Smooth muscle cell of the brain vasculature (primary cell): ENCODE measurements at regions not wholly inside any gene's neighbourhood (a gene's known extent, or its start where the extent isn't known, plus 50 kb on each side); places are given as distances from the start of the nearest gene placed in this dataset.
A peak's percentile ranks its signal among the peaks of the same experiment; 100 is the strongest.
"Not testable (repeated sequence)": the region's sequence is repeated elsewhere in the genome, so short reads cannot be mapped to it uniquely, and the experiment has no call there.

Source experiments
- DNase-seq: peaks from one replicate; pipeline ENCODE4 v3.0.0-alpha.2; 2012; ENCODE audit warnings: low read depth, low spot score

- DNase-seq: no peak
Observed at GRCh38 chr14:58994130-58994529, 194.3 kb upstream of the DAAM1 start.

DNA sequence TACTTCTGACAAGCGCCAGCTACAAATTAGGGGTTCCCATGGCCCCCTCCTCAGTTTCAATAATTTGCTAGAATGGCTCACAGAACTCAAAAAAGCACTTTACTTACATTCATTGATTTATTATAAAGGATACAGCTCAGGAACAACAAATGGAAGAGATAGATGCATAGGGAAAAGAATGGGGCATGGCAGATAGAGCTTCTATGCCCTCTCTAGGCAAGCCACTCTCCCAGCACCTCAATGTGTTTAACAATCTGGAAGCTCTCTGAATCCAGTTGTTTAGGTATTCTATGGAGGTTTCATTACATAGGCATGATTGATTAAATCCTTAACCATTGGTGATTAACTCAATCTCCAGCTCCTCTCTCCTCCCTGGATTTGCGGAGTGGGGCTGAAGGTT lies 184.5 kb upstream of the DAAM1 start:
- DNase-seq: no peak

DNA sequence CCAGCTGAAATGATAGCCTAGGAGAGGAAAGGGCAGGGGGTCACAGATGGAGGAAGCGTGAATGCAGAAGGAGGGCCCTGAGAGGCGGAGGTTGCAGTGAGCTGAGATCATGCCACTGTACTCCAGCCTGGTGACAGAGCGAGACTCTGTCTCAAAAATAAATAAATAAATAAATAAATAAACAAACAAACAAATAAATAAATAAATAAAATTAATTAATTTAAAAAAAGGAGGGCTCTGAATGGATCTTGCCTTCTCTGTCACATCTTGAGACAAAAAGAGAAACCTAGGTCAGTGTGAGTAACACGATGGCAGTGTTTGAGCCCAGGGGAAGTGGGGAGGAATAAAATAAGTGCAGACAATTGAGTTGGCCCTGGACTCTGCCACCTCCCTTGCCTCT lies 182.3 kb upstream of the DAAM1 start:
- DNase-seq: not testable (repeated sequence)

GRCh38 chr14:59009967-59010366 lies 178.5 kb upstream of the DAAM1 start:
- DNase-seq: no peak

- DNase-seq: no peak
Observed at GRCh38 chr14:59013672-59014298, 174.7 kb upstream of the DAAM1 start.

DNA sequence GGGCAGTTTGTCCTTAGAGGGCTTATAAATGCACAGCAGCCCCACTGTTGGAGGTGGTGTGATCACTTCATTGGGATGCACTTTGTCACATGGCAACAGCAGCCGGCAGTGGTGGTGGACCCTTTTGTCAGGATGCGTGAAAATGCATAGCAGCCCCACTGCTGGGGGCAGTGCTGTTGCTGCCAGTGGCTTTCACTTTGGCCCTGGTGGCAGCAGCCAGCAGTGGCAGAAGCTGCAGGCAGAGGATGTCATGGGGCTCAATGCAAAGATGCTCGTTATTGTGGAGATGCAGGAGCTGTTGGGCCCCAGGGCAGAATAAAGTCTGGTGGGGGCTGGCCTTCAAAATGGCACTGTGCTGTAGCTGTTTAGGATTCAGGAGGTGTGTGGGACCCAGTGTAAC lies 173.0 kb upstream of the DAAM1 start:
- DNase-seq: no peak

DNA sequence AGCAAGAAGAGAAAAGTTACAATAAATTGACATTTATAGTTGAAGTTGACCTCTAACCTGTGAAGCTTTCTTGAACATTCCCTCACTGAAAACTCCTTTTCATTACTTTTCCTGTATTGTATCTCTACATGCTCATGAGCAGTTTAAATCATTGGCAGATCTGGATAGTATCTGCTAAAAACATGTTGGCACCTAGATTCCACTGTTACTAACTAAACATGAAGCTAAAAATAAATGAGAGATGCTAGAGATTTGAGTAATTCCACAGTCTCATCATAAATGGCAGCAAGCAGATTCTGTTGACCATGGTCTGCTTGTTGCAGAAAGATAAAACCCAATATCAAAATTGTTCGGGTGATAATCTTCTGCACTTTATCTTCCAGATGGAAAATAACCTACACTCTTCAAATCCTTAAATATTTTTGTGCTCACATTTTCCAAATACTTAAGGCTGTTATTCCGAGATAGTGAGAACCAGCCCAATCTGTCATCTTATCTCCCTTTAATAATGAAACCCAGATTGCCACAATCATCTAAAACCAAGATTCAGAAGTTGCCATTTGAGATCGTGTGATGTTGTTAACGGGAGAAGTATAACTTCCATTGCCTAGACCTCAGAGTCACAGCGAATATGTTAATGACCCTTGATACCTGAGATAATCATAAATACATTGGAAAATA lies 171.0 kb upstream of the DAAM1 start:
- no peak for DNase-seq

DNA sequence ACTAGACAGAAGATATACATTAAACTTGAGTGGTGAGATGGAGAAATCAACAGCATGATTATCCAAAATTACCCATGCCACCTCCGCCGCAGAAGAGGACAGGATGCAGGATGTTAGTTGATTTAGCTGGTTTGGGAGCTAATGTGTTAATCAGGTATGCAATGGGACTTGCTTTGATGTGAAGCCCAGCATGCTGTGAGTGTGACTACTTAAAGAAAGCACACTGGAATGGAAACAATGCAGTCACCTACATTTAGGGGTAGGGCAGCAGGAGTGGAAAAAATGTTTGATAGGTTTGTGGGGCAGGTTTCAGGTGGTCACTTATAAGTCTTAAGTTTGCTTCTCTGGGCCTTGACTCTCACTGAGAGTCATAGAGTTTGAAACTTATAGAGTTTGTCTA lies 170.0 kb upstream of the DAAM1 start:
- no peak for DNase-seq

DNA sequence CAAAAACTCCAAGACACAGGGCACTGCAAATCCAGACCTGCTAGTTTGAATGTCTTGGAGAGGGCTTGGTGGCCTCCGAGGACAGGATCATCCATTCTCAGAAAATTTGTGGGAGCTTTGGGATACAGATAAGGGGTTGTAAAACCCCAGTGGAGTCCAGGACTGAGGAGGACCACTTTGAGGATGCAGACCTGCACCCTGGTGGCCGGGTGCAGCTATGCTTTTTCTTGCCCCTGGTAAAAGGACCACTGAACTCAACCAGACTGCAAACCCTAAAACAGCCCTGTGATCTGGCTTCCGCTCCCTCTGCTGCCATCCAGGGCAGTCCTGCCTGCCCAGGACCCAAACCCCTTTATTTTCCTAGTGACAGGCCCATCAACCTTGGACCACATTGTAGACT lies 169.5 kb upstream of the DAAM1 start:
- no peak for DNase-seq

DNA sequence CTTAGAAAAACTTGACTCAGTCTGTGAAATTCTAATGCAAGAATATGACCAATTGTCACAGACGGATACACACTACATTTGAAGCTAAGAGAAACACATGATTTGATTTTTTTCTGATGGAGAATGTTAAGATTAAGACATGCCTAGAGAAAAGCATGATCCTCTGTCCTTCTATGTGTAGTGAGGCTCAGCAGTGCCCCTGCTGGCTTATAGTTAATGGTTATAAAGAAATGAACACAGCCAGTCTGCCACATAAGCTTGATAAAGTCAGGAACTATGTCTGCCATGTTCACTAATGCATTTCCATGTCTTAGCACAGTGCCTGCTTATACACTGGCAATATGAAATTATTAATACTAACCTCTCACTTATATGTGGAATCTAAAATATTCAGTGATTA lies 168.1 kb upstream of the DAAM1 start:
- DNase-seq: no peak

DNA sequence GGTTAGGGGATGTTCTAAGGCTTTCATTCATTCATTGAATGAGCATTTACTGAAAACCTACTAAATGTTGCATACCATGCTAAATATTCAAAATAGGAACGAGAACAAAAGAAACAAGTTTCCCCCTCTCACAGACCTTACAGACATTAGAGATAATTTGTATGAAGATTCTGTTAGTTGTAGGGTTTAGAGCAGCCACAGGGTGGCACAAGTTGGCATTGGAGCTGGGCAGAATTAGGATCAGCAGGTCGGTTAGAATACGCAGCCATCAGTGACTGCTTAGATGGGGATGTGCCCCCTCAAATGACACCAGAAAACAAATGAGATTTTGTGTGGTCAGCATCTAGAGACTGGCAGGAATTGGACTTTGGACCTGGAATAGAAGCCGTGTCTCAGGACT lies 166.3 kb upstream of the DAAM1 start:
- no peak for DNase-seq

DNA sequence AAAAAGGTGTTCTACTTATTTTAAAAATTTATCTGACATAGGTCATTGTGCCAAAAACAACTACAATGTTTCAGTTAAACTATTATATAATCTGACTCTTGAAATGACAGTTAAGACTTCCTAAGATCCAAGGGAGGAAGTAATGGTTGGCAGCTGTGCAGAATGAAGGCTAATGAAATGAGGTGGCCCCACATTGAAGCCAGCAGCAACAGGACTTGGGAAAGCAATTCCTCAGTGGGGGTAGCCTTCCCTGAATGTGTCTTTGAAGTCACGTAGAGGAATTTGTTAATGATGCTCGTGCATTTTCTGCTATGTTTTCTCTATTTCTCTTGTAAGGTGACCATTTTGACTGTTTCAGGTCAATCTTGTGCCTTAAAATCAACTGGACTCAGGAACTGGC lies 162.4 kb upstream of the DAAM1 start:
- DNase-seq: no peak

GRCh38 chr14:59026640-59027039 lies 161.8 kb upstream of the DAAM1 start:
- DNase-seq: not testable (repeated sequence)

GRCh38 chr14:59028476-59029202 lies 159.8 kb upstream of the DAAM1 start:
- peak; percentile 57 for DNase-seq

GRCh38 chr14:59032826-59033225 lies 155.6 kb upstream of the DAAM1 start:
- DNase-seq: no peak

GRCh38 chr14:59036134-59036533 lies 152.3 kb upstream of the DAAM1 start:
- no peak for DNase-seq

GRCh38 chr14:59037086-59037485 lies 151.4 kb upstream of the DAAM1 start:
- no peak for DNase-seq

- no peak for DNase-seq
Observed at GRCh38 chr14:59037620-59038019, 150.8 kb upstream of the DAAM1 start.

DNA sequence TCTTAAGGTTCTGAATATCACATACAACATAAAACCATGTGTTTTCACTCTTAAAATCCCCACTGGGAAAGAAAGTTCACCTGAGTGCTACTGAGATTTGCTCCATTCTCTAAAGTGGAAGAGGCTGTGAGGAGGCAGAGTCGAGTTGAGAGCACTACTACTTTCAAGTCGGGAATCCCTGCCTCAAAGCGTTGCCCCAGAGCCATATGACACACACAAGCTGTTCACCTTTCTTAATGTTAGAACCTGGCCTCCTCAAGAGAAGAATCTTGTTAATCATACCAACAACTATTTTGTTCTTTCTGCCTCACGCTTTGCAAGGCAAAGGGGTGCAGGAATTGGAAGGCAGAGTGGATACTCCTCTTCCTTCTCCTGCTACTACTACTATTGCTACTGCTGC lies 149.7 kb upstream of the DAAM1 start:
- DNase-seq: no peak

DNA sequence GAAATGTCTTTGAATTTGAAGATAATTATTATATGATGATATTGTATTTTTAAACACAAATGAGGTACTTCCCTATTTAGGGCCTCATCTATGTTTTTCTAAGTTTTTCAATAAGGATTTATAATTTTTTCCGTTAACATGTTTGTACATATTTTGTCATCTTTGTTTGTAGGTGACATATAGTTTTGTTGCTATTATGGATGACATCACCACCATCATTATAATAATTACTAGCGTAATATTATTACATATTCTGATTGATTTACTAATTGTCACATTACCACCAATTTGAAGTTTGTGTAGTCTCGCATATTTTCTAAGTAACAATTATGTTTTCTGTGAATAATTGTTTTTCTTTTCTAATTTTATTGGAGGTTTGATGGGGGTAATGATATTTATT lies 147.2 kb upstream of the DAAM1 start:
- DNase-seq: no peak

GRCh38 chr14:59044707-59045106 lies 143.8 kb upstream of the DAAM1 start:
- no peak for DNase-seq

- no peak for DNase-seq
Observed at GRCh38 chr14:59046746-59047145, 141.7 kb upstream of the DAAM1 start.

GRCh38 chr14:59055006-59055405 lies 133.5 kb upstream of the DAAM1 start:
- no peak for DNase-seq
